ENCODE measurements at regions not wholly inside any gene's neighbourhood (a gene's known extent, or its start where the extent isn't known, plus 50 kb on each side); places are given as distances from the start of the nearest gene placed in this dataset.

DNA sequence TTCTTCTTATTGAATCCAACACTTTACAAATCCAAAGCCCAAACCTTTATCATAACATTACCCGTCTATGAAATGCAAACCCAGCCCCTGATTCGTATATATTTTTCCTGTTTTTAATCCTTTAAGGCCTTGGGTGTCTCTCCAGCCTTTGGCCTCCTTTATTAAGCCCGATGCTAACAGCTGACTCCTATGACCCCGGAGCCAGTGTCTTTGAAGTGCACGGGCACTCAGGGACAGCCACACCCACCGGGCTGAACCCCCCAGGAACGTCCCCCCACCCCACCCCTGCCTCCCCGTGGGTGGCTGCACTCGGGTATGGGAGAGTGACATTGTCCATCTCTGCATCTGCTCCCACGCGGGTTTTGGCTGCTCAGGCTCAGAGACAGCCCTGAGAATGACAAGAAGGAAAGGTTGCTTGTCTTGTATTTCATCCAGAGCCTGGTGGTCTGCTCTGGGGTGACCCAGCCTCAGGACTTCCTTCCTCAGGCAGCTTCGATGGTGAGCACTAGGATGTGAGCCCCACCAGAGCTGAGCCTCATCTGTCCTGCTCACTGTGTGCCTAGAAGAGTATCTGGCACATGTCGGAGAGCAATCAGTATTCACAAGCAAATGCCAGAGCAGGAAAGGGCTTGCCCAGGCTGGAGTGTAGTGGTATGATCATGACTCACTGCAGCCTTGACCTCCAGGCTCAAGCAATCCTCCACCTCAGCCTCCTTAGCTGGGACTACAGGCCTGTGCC, 210.4 kb downstream of the SKIDA1 start:
- DNase-seq: no peak

DNA sequence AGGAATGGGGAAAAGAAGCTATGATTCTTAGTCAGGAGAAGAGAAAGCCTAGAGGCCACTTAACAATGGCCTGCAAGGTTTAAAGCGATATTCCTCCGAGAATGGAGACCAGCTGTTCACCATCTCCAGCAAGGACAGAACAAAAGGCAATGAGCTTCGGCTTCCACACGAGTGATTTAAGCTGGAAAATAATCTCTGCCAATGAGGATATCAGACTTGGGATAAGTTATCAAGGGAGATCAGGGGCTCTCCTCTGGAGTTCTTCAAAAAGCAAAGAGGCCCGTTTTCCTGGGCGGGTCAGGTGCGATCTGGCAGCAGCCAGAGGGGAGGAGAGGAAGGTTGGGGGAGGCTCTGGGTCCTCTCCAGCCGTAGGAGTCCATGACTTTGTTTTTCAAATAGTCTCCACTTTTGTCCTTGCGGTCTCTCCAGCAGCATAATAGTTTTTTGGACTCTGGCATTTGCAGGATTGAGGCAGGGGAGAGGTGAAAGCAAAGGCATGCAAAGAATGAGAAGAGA, 211.3 kb downstream of the SKIDA1 start:
- no peaks in the 10 kb centered on the region for H3K27me3 Mint-ChIP-seq (ENCODE audit: unreplicated experiment)
- H3K4me1 Mint-ChIP-seq (ENCODE audit: low read depth, unreplicated experiment): peaks cover 18% of the 10 kb centered on the region
- H3K36me3 Mint-ChIP-seq (ENCODE audit: unreplicated experiment): no peaks in the 10 kb centered on the region
- TF ChIP-seq, protein P1, sequence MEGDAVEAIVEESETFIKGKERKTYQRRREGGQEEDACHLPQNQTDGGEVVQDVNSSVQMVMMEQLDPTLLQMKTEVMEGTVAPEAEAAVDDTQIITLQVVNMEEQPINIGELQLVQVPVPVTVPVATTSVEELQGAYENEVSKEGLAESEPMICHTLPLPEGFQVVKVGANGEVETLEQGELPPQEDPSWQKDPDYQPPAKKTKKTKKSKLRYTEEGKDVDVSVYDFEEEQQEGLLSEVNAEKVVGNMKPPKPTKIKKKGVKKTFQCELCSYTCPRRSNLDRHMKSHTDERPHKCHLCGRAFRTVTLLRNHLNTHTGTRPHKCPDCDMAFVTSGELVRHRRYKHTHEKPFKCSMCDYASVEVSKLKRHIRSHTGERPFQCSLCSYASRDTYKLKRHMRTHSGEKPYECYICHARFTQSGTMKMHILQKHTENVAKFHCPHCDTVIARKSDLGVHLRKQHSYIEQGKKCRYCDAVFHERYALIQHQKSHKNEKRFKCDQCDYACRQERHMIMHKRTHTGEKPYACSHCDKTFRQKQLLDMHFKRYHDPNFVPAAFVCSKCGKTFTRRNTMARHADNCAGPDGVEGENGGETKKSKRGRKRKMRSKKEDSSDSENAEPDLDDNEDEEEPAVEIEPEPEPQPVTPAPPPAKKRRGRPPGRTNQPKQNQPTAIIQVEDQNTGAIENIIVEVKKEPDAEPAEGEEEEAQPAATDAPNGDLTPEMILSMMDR (IDR thresholded peaks at IDR 0.05; ENCODE audit: partially characterized antibody, unreplicated experiment): no peak
- H3K27ac Mint-ChIP-seq (ENCODE audit: unreplicated experiment): peak overlapping the region; percentile 90
- H3K9me3 Mint-ChIP-seq (ENCODE audit: unreplicated experiment): peaks cover 5% of the 10 kb centered on the region
- DNase-seq: no peak
- H3K4me3 Mint-ChIP-seq (ENCODE audit: unreplicated experiment): peak overlapping the region; percentile 53

More for the DNA sequence above, 210.4 kb downstream of the SKIDA1 start:
- H3K27ac Mint-ChIP-seq (ENCODE audit: unreplicated experiment): peak overlapping the region; percentile 90
- no peaks in the 10 kb centered on the region for H3K36me3 Mint-ChIP-seq (ENCODE audit: unreplicated experiment)
- no peaks in the 10 kb centered on the region for H3K27me3 Mint-ChIP-seq (ENCODE audit: unreplicated experiment)
- peaks cover 5% of the 10 kb centered on the region for H3K9me3 Mint-ChIP-seq (ENCODE audit: unreplicated experiment)
- TF ChIP-seq, protein P1 (IDR thresholded peaks at IDR 0.05; ENCODE audit: partially characterized antibody, unreplicated experiment): no peak
- peaks cover 18% of the 10 kb centered on the region for H3K4me1 Mint-ChIP-seq (ENCODE audit: low read depth, unreplicated experiment)
- H3K4me3 Mint-ChIP-seq (ENCODE audit: unreplicated experiment): no peak overlapping the region

DNA sequence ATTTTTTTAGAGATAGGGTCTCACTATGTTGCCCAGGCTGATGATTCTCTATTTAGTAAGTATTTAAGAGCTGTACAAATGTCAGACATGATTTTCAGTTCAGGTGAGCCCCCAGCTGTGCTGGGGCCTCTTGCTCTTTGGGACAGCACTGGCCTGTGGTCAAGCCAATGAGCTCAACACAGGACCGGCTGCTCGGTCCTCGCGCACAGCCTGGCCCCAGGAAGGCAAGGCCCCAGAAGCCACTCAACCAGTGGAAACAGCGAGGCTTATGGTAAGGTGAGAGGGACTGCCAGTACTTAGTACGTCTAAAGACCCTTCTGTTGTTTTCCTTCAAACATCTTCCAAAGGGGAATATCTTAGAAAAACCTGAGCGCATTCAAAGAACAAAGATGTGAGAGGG, 211.8 kb downstream of the SKIDA1 start:
- no peak for DNase-seq
- TF ChIP-seq, protein P1 (IDR thresholded peaks at IDR 0.05; ENCODE audit: partially characterized antibody, unreplicated experiment): no peak
- H3K4me1 Mint-ChIP-seq (ENCODE audit: low read depth, unreplicated experiment): peaks cover 18% of the 10 kb centered on the region
- peaks cover 5% of the 10 kb centered on the region for H3K9me3 Mint-ChIP-seq (ENCODE audit: unreplicated experiment)
- H3K4me3 Mint-ChIP-seq (ENCODE audit: unreplicated experiment): peak overlapping the region; percentile 53
- no peaks in the 10 kb centered on the region for H3K27me3 Mint-ChIP-seq (ENCODE audit: unreplicated experiment)
- H3K36me3 Mint-ChIP-seq (ENCODE audit: unreplicated experiment): no peaks in the 10 kb centered on the region
- H3K27ac Mint-ChIP-seq (ENCODE audit: unreplicated experiment): peak overlapping the region; percentile 90

DNA sequence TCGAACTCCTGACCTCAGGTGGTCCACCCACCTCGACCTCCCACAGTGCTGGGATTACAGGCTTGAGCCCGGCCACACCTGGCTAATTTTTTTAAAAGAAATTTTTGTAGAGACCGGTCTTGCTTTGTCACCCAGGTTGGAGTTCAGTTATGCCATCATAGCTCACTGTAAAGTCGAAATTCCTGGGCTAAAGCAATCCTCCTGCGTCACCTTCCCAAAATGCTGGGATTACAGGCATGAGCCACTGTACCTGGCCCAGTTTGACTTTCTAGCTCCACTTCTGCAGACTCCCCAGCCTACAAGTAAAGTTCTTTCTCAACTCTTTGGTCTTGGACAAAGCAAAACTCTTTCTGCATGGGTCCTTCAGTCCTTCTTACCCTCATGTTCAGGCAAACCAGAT, 214.1 kb downstream of the SKIDA1 start:
- DNase-seq: no peak
- Mint-ChIP-seq H3K36me3 (ENCODE audit: unreplicated experiment) (no peaks in the 10 kb centered on the region), H3K9me3 (ENCODE audit: unreplicated experiment) (peaks cover 5% of the 10 kb centered on the region), H3K4me1 (ENCODE audit: low read depth, unreplicated experiment) (peaks cover 18% of the 10 kb centered on the region), H3K27ac (ENCODE audit: unreplicated experiment) (no peak overlapping the region), H3K27me3 (ENCODE audit: unreplicated experiment) (no peaks in the 10 kb centered on the region), H3K4me3 (ENCODE audit: unreplicated experiment) (no peak overlapping the region)
- TF ChIP-seq, protein P1 (IDR thresholded peaks at IDR 0.05; ENCODE audit: partially characterized antibody, unreplicated experiment): no peak

DNA sequence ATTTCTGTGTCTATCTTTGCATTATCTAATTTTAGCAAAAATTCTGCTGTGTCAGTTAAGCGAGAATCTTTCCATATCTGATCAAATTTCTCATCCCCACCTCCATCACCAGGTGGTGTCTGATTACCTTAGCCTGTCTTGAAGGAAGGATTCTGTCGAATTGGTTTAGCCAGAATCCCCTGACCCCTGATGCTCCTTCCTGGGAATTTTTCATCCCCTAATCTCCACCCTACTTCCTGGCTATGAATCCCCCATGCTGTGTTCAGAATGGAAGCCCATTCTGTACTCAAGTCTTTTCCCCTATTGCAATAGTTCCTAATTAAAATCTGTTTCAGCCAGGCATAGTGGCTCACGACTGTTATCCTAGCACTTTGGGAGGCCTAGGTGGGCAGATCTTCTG, 216.1 kb downstream of the SKIDA1 start:
- Mint-ChIP-seq H3K9me3 (ENCODE audit: unreplicated experiment) (peaks cover 2% of the 10 kb centered on the region), H3K27me3 (ENCODE audit: unreplicated experiment) (peaks cover 2% of the 10 kb centered on the region), H3K27ac (ENCODE audit: unreplicated experiment) (no peak overlapping the region), H3K4me3 (ENCODE audit: unreplicated experiment) (no peak overlapping the region), H3K4me1 (ENCODE audit: low read depth, unreplicated experiment) (peaks cover 7% of the 10 kb centered on the region), H3K36me3 (ENCODE audit: unreplicated experiment) (no peaks in the 10 kb centered on the region)
- TF ChIP-seq, protein P1 (IDR thresholded peaks at IDR 0.05; ENCODE audit: partially characterized antibody, unreplicated experiment): no peak
- no peak for DNase-seq
